GM21360 (cell line): ENCODE measurements at regions not wholly inside any gene's neighbourhood (a gene's known extent, or its start where the extent isn't known, plus 50 kb on each side); places are given as distances from the start of the nearest gene placed in this dataset.
"Not testable (repeated sequence)": the region's sequence is repeated elsewhere in the genome, so short reads cannot be mapped to it uniquely, and the experiment has no call there.

Experiments used
- ATAC-seq: cut with Tn5 transposase; IDR thresholded peaks from one replicate; pipeline ENCODE4 v1.9.1; 2021; ENCODE audit warnings: mild to moderate bottlenecking, moderate library complexity; ENCODE audit not compliant: unreplicated experiment

DNA sequence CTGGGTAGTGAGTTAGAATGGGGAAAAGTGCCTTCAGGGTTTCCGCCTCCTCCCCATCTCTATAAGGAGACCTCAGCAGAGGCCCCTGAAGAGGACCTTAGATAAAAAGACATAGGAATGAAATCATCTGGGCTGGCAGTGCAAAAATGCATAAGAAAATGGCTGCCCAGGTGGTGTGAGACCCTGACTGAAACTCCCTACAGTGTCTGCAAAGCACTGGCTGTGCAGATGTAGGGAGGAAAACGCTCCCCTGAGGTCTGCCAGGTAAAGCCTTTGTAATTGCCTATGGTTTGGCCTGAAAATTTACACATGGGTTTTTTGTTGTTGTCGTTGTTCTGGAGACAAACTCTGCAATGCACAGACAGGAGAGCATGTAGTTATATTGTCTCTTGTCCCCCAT lies 128.1 kb upstream of the VWC2 start:
- ATAC-seq = no peak

DNA sequence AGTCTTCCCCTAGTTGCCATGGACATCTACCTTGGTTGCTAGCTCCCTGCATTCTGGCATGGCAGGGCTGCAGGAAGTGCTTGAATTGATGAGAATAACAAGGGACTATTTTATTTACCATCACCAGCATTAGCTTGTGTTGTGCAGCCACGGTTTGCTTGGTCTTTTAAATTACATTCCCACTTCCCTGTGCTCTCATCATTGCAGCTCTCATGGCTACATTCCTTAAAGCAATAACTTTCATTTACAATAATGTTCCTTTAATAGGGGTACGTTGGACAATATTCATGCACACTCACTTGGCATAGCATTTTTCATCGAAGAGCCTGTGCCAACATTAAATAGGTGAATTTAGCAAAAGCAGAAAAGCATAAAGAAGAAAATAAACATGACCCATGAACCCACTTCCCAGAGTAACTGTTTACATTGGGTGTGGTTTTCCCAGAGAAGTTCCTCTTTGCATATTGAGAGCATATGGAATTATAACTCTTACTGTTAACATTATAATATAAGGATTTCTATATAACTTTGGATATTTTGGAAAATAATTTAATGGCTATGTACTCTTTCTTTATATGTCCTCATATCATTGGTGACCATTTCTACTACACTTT lies 113.2 kb upstream of the VWC2 start:
- ATAC-seq = no peak

DNA sequence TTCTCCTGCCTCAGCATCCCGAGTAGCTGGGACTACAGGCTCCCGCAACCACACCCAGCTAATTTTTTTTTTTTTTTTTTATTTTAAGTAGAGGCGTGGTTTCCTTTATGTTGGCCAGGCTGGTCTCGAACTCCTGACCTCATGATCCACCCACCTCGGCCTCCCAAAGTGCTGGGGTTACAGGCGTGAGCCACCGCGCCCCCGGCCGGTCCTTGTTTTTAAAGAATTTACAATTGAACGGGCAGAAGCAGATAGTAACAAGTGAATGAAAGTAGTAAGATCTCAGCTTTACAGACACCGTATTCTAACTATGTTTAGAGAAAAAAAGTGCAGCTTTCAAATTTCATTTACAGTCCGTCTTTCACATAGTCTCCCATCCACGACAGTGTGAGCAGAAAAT lies 112.5 kb upstream of the VWC2 start:
- ATAC-seq = no peak

DNA sequence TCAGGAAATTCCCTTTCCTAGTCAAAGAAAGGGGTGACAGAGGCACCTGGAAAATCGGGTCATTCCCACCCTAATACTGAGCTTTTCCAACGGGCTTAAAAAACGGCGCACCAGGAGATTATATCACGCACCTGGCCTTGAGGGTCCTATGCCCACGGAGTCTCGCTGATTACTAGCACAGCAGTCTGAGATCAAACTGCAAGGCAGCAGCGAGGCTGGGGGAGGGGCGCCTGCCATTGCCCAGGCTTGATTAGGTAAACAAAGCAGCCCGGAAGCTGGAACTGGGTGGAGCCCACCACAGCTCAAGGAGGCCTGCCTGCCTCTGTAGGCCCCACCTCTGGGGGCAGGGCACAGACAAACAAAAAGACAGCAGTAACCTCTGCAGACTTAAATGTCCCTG lies 107.5 kb upstream of the VWC2 start:
- ATAC-seq = not testable (repeated sequence)

DNA sequence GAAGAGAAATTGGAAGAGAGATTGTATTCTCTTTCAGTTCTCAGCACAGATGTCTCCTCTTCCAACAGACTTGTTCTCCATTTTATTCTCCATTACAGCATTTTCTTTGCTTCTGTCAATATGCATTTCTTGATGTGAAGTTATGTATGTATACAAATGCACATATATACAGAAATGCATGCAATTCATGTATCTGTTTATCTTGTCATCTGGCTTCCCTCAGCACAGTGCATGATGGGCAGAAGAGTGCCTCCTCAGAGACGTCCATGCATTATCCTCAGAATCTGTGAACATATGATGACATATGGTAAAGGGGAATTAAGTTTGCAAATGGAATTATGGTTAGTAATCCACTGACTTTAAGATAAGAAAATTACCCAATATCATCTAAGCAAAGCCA lies 106.7 kb upstream of the VWC2 start:
- no peak for ATAC-seq

DNA sequence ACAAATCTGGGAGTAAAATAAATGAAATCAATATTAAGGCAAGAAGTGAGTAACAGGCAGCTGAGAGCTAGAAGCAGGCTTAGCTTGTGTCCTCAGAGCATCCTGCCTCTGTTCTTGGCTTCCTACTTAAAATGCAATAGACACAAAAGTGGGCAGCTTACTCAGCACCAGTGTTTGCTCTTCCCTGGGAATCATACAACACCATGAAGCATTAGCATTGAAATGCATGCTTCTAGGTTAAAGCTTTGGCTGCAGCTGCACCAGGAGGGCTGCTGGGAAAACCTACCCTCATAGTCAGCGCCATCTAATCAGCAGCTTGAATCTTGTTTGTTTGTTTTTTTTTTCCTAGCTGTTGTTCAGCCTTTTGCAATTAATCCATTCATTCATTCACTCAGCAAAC lies 104.2 kb upstream of the VWC2 start:
- no peak for ATAC-seq

DNA sequence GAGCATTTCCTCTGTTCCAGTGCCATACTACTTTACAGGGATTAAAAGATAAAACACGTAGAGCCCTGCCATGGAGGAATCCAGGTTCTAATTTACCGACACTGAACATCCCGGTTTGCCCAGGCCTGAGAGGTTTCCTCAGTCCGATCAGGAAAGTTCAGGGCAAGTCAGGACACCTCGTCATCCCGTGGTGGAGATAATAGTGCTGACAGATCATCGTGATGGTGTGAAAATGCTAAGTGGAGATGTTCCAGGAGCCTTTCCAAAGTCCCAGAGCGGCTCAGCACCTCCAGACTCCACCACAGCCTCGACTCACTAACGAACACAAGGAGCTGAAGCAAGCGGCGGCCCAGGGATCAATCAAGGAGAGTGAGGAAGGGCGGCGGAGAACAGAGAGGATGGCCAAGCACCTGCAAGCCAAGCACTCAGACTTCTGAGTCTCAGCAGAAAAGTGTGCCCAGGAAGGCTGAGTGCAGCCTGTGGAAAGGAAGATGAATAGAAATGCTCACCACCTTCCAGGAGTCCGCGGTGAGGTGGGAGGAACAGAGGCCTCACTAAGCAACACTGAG lies 103.7 kb upstream of the VWC2 start:
- ATAC-seq = no peak

DNA sequence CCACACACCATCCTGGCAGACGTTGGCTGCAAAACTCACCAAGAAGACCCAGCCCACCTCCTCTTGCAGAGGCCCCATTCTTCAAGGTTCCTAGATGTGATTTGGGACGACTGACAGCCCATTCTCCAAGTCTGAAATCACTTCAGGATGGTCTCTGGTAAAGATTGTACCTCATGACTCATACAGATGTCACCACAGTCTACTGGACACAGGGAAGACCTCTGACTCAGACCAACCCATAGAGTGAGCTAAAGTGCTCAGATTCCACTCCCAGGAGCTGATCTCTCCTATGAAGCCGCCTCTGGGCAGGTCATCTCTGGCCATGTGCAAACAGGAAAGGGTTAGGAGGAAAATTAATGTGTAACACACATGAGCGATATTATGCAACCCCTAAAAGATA lies 102.4 kb upstream of the VWC2 start:
- ATAC-seq = no peak

DNA sequence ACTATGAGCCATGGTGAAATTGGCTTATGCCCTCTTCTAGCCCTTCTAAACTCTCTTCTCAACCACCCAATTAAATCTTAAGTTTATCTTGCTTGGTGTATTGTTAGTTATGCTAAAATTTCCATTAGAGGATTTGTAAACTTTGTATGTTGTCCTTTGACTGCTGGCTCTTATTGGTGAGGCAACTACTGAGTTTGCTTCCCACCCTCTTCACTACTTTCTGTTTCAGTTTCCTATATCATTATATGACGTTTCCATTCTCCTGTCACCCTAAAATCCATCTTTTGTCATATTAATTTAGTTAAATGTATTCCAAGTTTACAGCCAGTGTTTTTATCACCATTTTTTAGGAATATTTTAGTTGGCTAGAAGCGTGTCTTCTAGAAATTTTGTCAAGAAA lies 80.9 kb upstream of the VWC2 start:
- ATAC-seq = no peak

DNA sequence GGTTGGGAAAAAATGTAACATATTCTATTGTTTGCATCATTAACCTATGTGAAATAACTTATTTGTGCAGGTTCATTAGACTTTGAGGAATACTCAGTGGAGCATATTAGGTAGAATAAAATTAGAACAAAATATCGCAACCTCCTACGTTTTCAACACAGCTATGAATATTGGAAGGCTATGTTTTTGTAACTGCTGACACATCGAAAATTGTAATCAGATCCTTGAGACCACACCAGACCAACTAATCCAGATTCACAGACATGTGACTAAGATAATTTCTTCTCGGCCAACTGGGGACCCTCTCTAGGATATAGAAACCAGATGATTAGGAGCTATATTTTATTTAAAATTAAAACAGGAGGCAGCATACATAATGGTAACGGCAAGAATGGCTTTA lies 77.5 kb upstream of the VWC2 start:
- no peak for ATAC-seq

DNA sequence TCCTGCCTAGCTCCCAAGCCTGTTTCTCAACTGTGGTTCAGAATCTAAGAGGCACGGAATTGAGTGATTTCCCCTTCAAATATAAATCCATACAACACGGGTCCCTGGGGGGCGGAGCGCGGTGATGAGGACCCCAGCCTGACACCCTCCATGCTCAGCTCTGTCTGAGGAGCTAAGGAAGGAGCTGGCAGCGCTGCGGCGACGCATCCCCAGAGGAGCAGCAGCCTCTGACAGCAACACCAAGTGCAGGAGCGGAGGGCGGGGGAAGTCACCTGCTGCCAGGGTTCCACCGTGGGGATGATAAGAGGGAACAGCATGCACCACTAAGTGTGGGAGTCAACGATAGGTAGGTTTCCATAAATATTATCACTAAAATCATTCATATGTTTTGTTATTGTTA lies 72.6 kb upstream of the VWC2 start:
- no peak for ATAC-seq

DNA sequence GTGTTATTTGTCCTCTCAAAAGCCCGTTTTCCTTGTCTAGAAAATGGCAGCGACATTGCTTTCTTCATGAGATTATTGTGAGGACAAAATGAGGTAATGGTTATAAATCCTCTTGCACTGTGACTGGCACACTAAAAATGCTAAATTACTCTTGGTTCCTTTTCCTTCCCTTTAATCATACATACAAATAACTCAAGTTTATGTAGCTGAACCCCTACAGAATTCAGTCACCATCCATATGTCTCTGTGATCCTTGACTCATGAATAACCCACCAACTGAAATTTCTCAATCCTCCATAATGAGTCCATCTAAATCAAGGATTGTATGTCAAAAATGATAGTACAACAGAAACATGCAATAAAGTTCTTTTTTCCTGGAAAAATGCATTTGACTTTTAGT lies 71.3 kb upstream of the VWC2 start:
- no peak for ATAC-seq

DNA sequence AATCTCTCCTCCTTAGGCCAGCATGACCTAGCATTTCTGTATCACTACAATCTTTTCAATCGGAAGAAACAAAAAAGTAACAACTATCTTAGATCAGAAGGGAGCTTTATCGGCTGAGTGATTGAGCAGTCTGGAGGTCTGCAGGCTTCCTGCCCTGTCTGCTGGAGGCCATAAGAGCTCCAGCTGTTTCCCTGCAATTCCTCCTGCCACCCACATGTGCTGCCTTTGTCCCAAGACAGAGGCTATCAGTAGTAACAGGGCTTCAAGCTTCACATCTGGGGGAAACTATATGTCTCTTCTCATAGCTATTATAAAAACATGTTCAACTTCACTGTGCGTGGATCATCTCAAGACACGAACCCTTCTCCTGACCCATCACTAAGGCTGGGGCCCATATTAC lies 70.1 kb upstream of the VWC2 start:
- ATAC-seq = no peak

DNA sequence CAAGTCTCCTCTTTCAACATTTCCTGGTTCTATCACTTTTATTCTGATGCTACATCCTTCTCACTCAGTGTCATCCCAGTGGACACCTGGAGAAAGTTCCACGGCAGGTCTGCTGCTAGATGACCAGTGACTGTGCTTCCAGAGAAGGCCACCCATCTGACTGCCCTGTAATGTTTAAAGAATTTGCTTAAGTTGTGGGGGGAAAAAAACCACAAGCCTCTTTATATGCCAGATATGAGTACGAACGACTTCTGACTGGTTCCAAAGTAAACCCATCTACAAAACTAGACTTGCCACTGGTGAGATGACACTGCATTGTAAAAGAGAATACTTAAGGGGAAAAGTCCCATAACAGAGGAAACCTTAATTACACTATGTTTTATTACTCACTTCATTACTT lies 69.6 kb upstream of the VWC2 start:
- ATAC-seq = no peak

DNA sequence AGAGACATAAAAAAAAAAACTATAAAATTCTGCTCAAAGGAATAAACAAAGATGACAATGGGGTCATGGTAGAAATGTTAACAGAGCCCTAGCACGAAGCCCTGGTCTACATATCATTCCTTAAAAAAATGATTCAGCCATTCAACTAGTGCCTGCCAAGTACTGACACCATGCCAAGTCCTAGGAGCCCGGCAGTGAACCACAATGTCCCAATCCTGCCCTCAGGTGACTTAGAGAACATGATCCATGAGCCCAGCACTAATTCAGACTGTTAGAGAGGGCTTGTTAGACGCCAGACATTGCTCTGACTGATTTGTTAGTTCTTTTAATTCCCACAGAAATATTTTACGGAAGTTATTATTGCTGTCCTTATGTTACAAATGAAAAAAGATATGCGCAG lies 67.3 kb upstream of the VWC2 start:
- no peak for ATAC-seq

DNA sequence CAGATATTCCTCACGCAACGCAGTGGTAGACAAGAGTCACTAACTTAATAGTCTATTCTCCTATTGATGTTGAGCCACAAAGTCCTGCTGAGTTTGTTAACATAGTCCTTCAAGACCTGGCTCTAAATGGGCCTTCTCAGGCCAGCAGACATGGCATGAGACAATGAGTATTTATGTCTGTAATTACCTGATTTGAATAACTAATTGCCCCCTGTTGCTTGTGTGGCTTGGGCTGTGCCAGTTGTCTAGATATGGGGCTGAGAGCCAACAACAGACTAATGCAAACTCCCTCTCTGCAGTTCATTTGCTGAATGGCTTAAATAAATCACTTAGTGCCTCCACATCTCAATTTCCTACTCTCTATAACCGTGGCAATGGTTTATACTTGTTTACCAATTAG lies 65.5 kb upstream of the VWC2 start:
- ATAC-seq = no peak

DNA sequence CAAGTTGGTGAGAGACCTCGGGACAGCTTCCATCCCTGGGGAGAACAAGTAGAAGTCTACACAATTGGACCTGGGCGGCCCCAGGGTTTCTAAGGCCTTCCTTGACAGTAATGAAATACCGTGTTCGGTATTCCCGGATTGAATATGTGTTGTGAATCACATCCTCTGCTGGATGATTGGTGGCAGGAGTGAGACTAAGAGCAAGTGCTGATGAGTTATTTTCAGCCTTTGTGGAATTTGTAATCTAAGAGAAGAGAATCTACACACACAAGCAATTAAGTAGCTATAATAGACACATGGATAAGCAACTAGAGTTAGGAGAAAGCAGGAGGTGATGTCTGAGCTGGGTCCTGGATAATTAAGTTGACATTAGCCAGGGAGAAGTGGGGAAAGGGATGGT lies 64.8 kb upstream of the VWC2 start:
- ATAC-seq = no peak

DNA sequence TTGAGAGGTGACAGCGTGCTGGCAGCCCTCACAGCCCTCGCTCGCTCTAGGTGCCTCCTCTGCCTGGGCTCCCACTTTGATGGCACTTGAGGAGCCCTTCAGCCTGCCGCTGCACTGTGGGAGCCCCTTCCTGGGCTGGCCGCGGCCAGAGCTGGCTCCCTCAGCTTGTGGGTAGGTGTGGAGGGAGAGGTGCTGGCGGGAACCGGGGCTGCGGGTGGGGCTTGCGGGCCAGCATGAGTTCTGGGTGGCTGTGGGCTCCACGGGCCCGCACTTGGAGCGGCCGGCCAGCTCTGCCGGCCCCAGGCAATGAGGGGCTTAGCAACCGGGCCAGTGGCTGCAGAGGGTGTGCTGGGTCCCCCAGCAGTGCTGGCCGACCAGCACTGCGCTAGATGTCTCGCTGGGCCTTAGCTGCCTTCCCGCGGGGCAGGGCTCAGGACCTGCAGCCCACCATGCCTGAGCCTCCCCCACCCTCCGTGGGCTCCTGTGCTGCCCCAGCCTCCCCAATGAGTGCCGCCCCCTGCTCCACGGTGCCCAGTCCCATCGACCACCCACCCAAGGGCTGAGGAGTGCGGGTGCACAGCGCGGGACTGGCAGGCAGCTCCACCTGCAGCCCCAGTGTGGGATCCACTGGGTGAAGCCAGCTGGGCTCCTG lies 62.2 kb upstream of the VWC2 start:
- not testable (repeated sequence) for ATAC-seq

DNA sequence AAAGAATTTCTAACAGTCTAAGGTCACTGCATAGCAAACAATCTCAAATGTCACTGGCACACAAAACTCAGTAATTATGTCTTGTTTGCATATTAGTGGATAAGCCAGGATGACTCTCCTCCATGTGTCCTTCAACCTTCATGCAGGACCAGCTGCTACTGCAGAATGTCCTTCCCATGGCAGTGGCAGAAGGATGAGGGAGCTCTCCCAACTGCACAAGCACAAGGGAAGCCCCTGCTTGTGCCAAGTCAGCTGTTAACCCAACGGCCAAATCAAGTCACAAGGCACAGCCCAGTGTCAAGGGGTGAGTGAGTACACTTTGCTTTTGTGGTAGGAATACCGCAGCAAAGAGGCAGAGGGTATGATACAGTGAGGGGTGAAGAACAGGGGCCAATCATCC lies 59.3 kb upstream of the VWC2 start:
- no peak for ATAC-seq

DNA sequence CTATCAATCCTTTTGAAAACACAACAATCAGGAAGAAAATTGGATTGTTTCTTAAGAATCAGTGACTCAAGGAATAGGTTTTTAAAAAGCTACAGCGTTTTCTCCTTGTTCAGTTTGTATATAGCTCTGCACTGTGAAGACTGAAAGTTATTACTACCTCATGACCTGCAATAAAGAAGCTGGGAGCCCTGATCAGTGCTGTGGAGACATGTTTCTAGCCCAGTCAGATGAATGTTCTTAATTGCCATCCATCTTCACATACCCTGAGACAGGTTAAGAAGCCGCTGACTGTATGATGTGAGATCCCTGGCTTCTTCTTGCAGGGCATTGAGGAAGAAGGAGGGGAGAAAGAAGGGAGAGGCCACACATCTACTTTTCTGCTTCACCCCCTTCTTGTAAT lies 58.0 kb upstream of the VWC2 start:
- ATAC-seq = no peak

DNA sequence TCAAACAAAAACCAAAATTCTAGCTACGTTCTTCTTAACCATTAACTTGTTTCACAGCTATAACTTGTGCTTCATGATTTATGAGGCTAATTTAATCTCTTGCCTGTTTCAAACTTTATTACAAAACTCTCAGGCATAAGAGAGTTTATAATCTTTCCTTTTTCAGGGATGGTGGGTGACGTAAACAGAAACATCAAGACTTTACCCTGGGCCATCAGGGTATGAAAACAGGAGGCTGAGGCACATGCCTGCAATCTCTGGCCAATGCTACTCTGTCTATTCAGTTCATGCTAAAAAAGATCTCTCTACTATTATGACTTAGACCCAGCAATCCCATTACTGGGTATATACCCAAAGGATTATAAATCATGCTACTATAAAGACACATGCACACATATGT lies 55.9 kb upstream of the VWC2 start:
- no peak for ATAC-seq

DNA sequence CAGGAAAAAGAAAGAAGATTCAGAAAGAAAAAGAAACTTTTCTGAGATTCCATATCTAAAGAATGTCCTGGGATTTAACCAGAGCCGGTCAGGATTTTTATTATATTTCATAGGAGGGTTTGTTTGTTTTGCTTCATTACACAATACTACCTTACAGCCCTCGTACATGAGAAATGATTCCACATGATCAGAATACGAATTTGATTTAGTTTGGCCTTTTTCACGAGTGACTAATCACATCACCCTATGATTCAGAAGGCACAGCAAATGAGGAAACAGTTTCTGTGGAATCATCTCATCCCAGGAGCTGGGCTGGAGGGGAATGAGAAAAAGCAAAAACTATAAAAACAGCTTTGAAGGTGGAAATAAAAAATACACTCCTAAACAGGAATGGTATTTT lies 54.7 kb upstream of the VWC2 start:
- no peak for ATAC-seq

DNA sequence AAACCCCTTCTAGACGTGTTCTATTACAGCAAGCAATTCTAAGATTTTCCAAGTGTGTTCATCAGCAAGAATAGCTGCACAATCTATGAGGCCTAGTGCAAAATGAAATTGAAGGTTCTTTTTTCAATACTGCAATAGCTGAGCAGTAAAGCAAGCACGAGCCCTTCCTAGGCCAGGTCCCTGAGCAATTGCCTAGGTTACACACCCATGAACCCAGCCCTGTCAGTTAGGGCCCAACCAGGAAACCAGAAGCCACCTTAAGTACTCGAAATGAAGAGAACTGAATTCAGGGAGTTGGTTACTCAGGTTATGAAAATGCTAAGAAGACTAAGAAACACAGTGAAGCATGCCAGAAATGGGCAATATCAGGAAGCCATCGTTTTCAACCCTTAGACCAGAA lies 52.0 kb upstream of the VWC2 start:
- no peak for ATAC-seq
